AG08396 (cell line): ENCODE measurements at regions not wholly inside any gene's neighbourhood (a gene's known extent, or its start where the extent isn't known, plus 50 kb on each side); places are given as distances from the start of the nearest gene placed in this dataset.
"Not testable (repeated sequence)": the region's sequence is repeated elsewhere in the genome, so short reads cannot be mapped to it uniquely, and the experiment has no call there.

Experiments used
- DNase-seq: peaks from one replicate; pipeline ENCODE4 v3.0.0; 2012; ENCODE audit warnings: low spot score, mixed read lengths

DNA sequence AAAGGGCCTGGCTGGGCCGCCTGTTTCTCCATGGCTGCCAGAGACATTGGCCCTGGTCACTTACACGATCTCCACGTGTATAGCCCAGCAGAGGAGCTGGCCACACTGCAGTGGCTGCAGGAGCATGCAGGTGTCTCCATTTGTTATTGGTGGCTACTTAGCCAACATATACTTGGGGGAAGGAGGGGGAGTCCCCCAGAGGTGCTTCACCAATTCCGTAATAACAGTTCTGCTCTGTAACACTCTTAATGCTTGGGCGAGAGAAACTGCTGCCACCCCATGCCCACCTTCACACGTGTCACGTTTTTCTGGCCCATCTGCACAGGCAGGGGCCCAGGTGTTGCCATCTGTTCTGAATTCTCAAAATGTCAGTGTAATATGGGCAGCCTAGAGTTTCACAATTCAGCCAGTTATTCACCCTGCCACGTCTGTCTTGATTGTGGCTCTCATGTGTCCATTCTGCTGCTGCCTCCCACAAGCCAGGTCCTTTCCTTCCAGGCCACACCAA lies 353.5 kb downstream of the BCL2L11 start:
- DNase-seq: not testable (repeated sequence)

DNA sequence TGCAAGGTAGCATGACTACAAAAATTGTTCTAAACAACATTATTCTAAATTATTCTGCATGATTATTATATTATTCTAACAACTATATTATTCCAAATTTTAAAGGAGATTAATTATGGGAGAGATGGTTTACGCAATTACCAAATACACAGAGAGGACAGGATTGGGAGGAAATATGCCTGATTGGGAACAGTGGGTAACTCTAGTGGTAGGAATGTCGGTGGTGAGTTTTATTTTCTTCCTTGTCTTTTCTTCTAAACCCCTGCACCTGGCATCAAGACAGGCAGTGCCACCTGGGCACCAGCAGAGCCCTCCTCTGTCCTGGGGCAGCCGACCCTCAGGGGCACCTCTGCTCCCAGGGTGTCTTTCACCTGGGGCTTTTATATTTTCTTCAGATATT lies 357.6 kb downstream of the BCL2L11 start:
- DNase-seq: not testable (repeated sequence)

GRCh38 chr2:111478871-111479318 lies 358.2 kb downstream of the BCL2L11 start:
- not testable (repeated sequence) for DNase-seq

DNA sequence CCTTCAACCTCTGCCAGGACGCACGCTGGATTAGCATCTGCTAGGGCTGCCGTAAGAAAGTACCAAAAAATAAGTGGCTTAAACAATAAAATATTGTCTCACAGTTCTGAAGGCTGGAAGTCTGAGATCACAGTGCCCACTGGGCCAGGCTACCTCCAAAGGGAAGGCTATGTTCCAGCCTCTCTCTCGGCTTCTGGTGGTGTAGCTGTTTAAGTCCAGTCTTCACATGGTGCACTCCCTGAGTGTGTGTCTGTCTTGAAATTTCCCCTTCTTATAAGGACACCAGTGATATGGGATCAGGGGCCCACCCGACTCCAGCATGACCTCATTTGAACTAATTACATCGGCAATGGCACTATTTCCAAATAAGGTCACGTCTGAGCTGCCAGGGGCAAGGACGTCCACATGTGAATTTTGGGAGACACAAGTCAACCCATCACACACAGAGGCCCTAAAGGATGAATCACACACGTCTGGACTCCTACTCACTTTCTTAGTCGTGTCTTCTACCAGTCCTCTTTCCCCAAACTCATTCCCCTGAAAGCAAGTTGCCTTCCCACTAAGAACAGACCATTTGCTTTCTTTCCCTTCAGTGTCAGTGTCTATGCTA lies 359.4 kb downstream of the BCL2L11 start:
- DNase-seq: not testable (repeated sequence)

GRCh38 chr2:111480633-111481032 lies 359.9 kb downstream of the BCL2L11 start:
- not testable (repeated sequence) for DNase-seq

- DNase-seq: not testable (repeated sequence)
Measured at GRCh38 chr2:111481219-111481618, 360.5 kb downstream of the BCL2L11 start.

DNA sequence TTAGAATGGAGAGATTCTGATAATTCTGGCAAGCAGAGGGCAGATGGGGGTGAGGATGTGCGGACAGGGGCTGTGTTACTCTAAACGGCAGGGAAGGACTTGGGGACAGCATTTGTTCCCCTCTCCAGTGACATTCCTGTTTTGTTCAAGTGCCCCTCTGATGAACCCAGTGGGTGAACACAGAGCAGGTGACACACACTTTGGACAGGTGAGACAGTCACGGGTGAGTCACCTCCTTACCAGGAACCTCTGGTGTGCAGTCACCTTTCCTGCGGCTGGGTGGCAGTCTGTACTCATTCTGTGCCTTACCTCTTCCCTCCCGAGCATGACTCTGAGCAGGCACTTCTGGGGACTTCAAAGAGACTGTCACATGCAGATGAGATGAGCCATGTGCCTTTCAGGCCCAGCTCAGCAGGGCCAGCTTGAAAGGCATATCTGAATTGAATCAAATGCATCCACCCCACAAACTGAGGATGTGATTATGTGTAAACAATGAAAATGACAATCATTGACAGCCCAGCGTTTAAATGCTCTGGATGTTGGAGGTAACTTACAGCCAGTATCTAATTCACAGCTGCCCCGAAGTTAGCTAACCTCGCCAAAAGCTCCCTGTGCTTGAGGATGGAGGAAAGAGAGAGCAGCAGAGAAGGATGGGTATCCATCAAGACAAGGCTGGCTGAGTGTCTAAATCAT lies 362.4 kb downstream of the BCL2L11 start:
- DNase-seq: not testable (repeated sequence)

- DNase-seq: not testable (repeated sequence)
Measured at GRCh38 chr2:111484097-111484496, 363.4 kb downstream of the BCL2L11 start.

DNA sequence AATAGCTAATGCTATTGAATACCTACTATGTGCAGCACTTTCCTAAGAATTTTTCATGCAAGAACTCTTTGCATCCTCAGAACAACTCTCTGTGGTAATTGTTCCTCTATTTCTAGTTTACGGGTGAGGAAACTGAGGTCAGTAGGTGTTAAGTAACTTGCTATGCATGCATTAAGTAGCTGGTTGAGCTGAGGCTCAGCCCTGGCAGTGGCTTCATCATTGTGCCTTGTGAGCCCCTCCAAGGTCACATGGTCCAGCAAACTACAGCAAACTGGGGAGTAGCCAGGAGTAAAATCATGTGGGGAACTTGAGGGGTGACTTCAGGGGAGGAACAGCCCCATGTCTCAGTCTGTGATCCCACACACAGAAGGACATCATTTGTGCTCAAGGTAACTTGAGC lies 365.2 kb downstream of the BCL2L11 start:
- not testable (repeated sequence) for DNase-seq

- DNase-seq: not testable (repeated sequence)
Measured at GRCh38 chr2:111488451-111488850, 367.7 kb downstream of the BCL2L11 start.

DNA sequence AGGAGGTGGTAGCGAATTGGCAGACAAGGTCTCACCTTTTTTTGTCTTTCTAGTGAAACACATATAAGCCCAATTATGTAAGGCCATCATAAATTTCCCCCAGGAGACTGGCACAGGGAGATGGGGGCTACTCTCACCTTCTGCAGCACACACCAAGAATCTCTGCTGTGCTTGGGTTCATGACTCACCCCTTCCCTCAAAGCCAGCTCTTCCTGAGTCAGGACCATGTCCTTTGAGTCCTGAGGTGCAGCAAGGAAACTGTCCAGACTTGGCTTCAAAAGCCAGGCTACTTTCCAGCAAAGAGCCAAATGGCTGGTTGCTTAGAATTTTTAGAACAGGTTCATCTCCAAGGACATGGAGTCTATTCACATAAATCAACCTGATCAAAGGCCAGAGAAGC lies 368.7 kb downstream of the BCL2L11 start:
- DNase-seq: not testable (repeated sequence)

GRCh38 chr2:111491181-111491580 lies 370.5 kb downstream of the BCL2L11 start:
- DNase-seq: not testable (repeated sequence)

DNA sequence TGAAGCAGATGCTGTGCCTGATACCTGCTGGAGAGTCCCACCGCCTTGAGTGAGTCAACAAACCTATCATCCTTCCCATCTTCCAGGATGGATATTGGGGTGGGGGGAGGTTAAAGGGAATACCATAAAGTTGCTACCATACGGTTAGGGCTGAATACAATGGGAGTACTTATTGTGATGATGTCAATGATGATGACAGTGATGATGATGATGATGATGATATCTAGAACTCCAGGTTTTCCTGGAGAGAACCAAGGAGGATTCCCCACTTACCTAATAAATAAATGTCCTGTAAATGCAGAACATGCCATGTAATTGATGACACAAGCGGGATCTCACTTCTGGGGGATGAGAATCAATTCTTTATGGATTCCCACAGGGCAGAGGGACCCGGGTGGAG lies 370.9 kb downstream of the BCL2L11 start:
- DNase-seq: not testable (repeated sequence)

GRCh38 chr2:111492995-111493719 lies 372.4 kb downstream of the BCL2L11 start:
- not testable (repeated sequence) for DNase-seq

DNA sequence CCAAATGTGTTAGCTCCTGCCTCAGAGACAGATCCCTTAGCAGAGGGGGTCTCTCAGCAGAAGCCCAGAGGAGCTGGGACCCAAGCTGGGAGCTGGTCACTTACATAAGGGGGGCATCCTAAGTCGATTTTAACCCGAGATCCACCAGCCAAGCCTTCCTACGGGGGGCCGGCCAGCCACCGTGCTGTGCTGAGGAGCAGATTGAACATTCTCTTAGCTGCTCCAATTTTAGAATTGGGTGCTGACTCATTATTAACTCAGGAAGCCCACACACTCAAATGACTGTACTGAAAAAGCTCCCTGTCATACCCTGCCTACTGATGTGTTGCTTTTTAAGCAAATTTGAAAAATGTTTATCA lies 373.0 kb downstream of the BCL2L11 start:
- DNase-seq: not testable (repeated sequence)

DNA sequence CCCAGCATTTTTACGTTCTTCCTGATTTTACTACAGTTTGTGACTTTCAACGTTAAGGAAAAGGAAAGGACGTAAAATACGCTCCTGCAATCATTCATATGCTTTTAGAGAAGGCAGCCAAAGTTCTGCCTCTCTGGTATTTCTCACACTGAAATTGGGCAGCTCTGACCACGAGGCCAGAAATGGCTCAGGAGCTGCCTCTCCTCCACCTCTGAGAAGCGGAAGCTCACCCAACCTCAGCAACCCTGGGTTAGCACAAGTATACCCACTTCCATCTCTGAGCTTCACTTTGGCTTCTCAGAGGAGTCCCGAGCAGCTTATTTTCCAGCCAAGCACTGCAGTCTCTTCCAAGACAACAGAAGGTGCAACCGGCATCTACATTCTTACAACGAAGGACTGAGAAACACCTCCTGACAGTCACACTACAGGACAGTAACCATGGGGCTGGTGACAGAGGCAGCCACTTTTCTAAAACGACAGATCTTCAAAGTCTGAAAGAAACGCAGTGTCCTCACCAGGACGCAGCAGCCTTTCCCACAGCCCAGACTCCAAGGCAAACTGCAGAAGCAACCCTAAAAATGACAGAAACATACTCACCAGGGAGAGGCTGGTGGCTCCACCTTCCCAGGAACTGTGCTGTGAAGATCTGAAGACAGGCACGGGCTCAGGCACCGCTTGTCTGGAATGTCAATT lies 373.7 kb downstream of the BCL2L11 start:
- not testable (repeated sequence) for DNase-seq

GRCh38 chr2:111494981-111495315 lies 374.2 kb downstream of the BCL2L11 start:
- DNase-seq: not testable (repeated sequence)

DNA sequence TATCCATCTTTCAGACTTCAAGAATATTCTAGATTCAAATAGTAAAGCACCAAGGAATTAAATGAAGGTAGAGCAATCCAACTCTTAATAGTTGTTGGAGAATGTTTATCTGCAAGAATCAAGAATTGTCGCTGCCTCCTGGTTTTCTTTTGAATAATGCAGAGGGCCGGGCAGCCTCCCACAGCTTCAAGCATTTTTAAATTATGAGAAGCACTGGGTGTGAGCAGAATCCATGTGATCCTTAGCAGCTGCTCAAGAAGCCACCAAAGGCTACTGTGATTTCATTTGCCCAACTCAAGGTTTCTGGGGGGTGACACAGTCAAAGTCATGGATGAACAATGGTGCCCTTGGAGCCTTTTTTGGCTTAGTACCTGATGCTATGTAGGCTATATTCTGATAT lies 374.9 kb downstream of the BCL2L11 start:
- not testable (repeated sequence) for DNase-seq

GRCh38 chr2:111496176-111496575 lies 375.5 kb downstream of the BCL2L11 start:
- DNase-seq: not testable (repeated sequence)

DNA sequence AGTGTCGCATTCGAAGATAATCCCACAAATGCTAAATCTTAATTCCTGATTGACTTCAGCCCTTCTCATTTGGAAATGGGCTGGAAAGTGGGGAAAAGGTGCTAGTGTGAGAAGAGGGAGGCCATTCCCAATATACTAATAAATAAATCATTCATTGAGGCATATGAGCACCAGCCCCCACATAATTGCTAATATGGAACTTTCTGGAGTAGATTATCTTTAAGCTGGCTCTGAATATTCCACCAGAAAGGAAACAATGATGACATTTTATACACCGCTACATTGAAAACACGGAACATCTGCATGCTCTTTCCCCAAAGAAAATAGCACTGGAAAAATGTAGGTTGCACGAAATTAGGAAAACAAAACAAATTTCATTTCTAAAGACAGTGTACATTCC lies 376.1 kb downstream of the BCL2L11 start:
- DNase-seq: not testable (repeated sequence)

DNA sequence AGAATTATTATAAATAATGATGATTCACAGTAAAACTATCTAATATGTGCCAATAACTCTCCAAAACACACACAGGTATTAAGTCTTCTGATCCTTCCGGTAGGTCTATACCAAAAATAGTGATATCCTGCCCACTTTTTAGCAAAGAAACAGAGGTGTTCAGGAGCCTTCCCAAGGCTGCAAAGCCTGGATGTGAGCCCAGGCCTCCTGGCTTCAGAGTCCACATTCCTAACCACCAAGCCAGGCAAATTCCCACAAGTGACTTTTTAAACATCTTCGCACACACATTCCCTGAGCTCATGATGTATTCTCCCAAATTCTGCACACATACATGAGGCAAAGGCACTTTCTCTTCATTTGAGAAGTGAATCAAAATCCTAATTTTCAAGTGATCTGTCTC lies 376.6 kb downstream of the BCL2L11 start:
- DNase-seq: not testable (repeated sequence)

- DNase-seq: not testable (repeated sequence)
Measured at GRCh38 chr2:111500536-111501062, 379.9 kb downstream of the BCL2L11 start.
